H1 (cell line): ENCODE measurements at regions not wholly inside any gene's neighbourhood (a gene's known extent, or its start where the extent isn't known, plus 50 kb on each side); places are given as distances from the start of the nearest gene placed in this dataset.

Source experiments
- CTCF ChIA-PET: fragments of 300-600 bp; sonication (Branson Sonifier 250); formaldehyde crosslinking; loops from one replicate; lab custom pipeline; 2021; ENCODE audit not compliant: partially characterized antibody; lab: Charles Lee
- POLR2A ChIA-PET: fragments of 300-600 bp; sonication (Branson Sonifier 250); formaldehyde crosslinking; loops from one replicate; lab custom pipeline; 2021; ENCODE audit warnings: inconsistent platforms; ENCODE audit not compliant: partially characterized antibody; lab: Charles Lee
- DNase-seq, 2 experiments: peaks; one replicate each; pipeline versions ENCODE4 v3.0.0 to v3.0.0-alpha.2; 2010 to 2022; ENCODE audit warnings: low spot score in 2 of 2, low read depth in 1 of 2, mixed read lengths in 1 of 2
- FAIRE-seq: peaks from 2 replicates; lab custom pipeline; 2011; peaks lifted over from hg19 to GRCh38; lab: Jason Lieb, UNC
- H2AFZ ChIP-seq: 2 replicates; pipeline ENCODE4 v1.8.1; 2012; ENCODE audit warnings: low read length, inconsistent platforms
- H2AK5ac ChIP-seq: 2 replicates; pipeline ENCODE4 v1.6.1; 2013; ENCODE audit warnings: low read depth, low read length
- H2BK120ac ChIP-seq: replicated peaks from 2 replicates; pipeline ENCODE3; 2013; ENCODE audit warnings: low read depth, low read length, inconsistent platforms
- H2BK12ac ChIP-seq: 2 replicates; pipeline ENCODE4 v1.6.1; 2013; ENCODE audit warnings: low read depth, low read length
- H2BK15ac ChIP-seq: 2 replicates; pipeline ENCODE4 v1.6.1; 2013; ENCODE audit warnings: low read length
- H2BK20ac ChIP-seq: 2 replicates; pipeline ENCODE4 v1.6.1; 2013; ENCODE audit warnings: low read length
- H2BK5ac ChIP-seq: 2 replicates; pipeline ENCODE4 v1.6.1; 2013; ENCODE audit warnings: low read depth, low read length
- H3K14ac ChIP-seq: 2 replicates; pipeline ENCODE4 v1.6.1; 2013; ENCODE audit warnings: inconsistent platforms; ENCODE audit not compliant: insufficient read length
- H3K18ac ChIP-seq: 2 replicates; pipeline ENCODE4 v1.6.1; 2013; ENCODE audit warnings: low read length; ENCODE audit errors: extremely low read depth
- H3K23ac ChIP-seq: 2 replicates; pipeline ENCODE4 v1.6.1; 2013; ENCODE audit warnings: inconsistent platforms; ENCODE audit not compliant: insufficient read length
- H3K23me2 ChIP-seq: 2 replicates; pipeline ENCODE4 v1.6.1; 2013; ENCODE audit warnings: low read depth, low read length
- H3K27ac ChIP-seq: 2 replicates; pipeline ENCODE4 v1.6.1; 2011; ENCODE audit warnings: low read depth, low read length, inconsistent platforms
- H3K27me3 ChIP-seq, 4 experiments: replicated peaks in 1 of 4; 1 replicate in 1 of 4; 2 replicates in 3 of 4; pipeline versions ENCODE4 v1.6.1 to v1.8.1; 2011 to 2013; ENCODE audit warnings: low read length in 3 of 4, mild to moderate bottlenecking in 3 of 4, inconsistent platforms in 2 of 4, mixed read lengths in 2 of 4, moderate library complexity in 1 of 4; ENCODE audit not compliant: control insufficient read depth in 3 of 4, insufficient read depth in 3 of 4; ENCODE audit errors: extremely low read depth in 1 of 4
- H3K36me3 ChIP-seq, 4 experiments: 2 replicates each; pipeline versions ENCODE4 v1.6.1 to v1.8.1; 2011 to 2013; ENCODE audit warnings: mild to moderate bottlenecking in 4 of 4, low read length in 3 of 4, moderate library complexity in 2 of 4, control low read depth in 1 of 4, inconsistent platforms in 1 of 4; ENCODE audit not compliant: insufficient read depth in 4 of 4, control insufficient read depth in 2 of 4
- H3K4ac ChIP-seq: replicated peaks from 2 replicates; pipeline ENCODE3; 2013; ENCODE audit warnings: low read length, low read depth, mixed read lengths, inconsistent platforms; ENCODE audit not compliant: insufficient read length
- H3K4me1 ChIP-seq, 4 experiments: replicated peaks in 1 of 4; 1 replicate in 1 of 4; 2 replicates in 3 of 4; pipeline versions ENCODE4 v1.6.1 to v1.8.1; 2011 to 2013; ENCODE audit warnings: low read length in 3 of 4, inconsistent platforms in 2 of 4, mixed read lengths in 1 of 4; ENCODE audit not compliant: insufficient read depth in 4 of 4, control insufficient read depth in 3 of 4
- H3K4me2 ChIP-seq, 2 experiments: 2 replicates each; pipeline versions ENCODE4 v1.6.1 to v1.8.1; 2011 to 2013; ENCODE audit warnings: low read depth in 2 of 2, low read length in 2 of 2, control low read depth in 1 of 2, inconsistent platforms in 1 of 2, mild to moderate bottlenecking in 1 of 2; ENCODE audit not compliant: insufficient read depth in 1 of 2
- H3K4me3 ChIP-seq, 4 experiments: fragments of 200-600, 300-600 bp in 1 of 4; sonication (generic), shearing (Covaris generic), sonication (Bioruptor Twin) in 1 of 4; 2 replicates each; pipeline versions ENCODE4 v1.5.1 to v1.8.1; 2011 to 2016; ENCODE audit warnings: low read length in 4 of 4, low read depth in 3 of 4, control low read depth in 2 of 4, inconsistent platforms in 2 of 4, mild to moderate bottlenecking in 2 of 4, mixed read lengths in 1 of 4, moderate library complexity in 1 of 4; ENCODE audit not compliant: insufficient read depth in 2 of 4; ENCODE audit errors: extremely low read depth in 1 of 4
- H3K56ac ChIP-seq: replicated peaks from 2 replicates; pipeline ENCODE3; 2013; ENCODE audit warnings: low read depth, mild to moderate bottlenecking, mixed read lengths, low read length, inconsistent platforms; ENCODE audit not compliant: insufficient read length
- H3K79me1 ChIP-seq: 2 replicates; pipeline ENCODE4 v1.6.1; 2013; ENCODE audit warnings: low read depth, low read length, control low read depth
- H3K79me2 ChIP-seq, 2 experiments: 2 replicates each; pipeline versions ENCODE4 v1.6.1 to v1.8.1; 2012 to 2013; ENCODE audit warnings: low read length in 2 of 2, mild to moderate bottlenecking in 2 of 2, inconsistent platforms in 1 of 2; ENCODE audit not compliant: insufficient read depth in 2 of 2, control insufficient read depth in 1 of 2
- H3K9ac ChIP-seq, 4 experiments: replicated peaks in 1 of 4; 1 replicate in 1 of 4; 2 replicates in 3 of 4; pipeline versions ENCODE4 v1.6.1 to v1.8.1; 2011 to 2013; ENCODE audit warnings: low read depth in 3 of 4, low read length in 3 of 4, control low read depth in 2 of 4, mild to moderate bottlenecking in 2 of 4, moderate library complexity in 2 of 4, inconsistent platforms in 1 of 4; ENCODE audit errors: extremely low read depth in 1 of 4
- H3K9me3 ChIP-seq, 2 experiments: 2 replicates each; pipeline versions ENCODE4 v1.6.1 to v1.8.1; 2012 to 2013; ENCODE audit warnings: mild to moderate bottlenecking in 2 of 2, moderate library complexity in 2 of 2, control low read depth in 1 of 2, inconsistent platforms in 1 of 2, low read depth in 1 of 2, low read length in 1 of 2, mixed read lengths in 1 of 2; ENCODE audit not compliant: insufficient read depth in 2 of 2
- H4K20me1 ChIP-seq, 2 experiments: replicated peaks in 1 of 2; 2 replicates each; pipeline versions ENCODE3 to v1.8.1; 2011 to 2013; ENCODE audit warnings: inconsistent platforms in 2 of 2, low read length in 2 of 2, mild to moderate bottlenecking in 1 of 2; ENCODE audit not compliant: insufficient read depth in 2 of 2, control insufficient read depth in 1 of 2
- H4K5ac ChIP-seq: 2 replicates; pipeline ENCODE4 v1.6.1; 2013; ENCODE audit warnings: low read length, low read depth, mixed read lengths, inconsistent platforms; ENCODE audit not compliant: insufficient read length
- H4K8ac ChIP-seq: 2 replicates; pipeline ENCODE4 v1.8.0; 2013; ENCODE audit warnings: mild to moderate bottlenecking, moderate library complexity, low read length, inconsistent platforms; ENCODE audit not compliant: insufficient read depth; ENCODE audit errors: extremely low read depth
- H4K91ac ChIP-seq: replicated peaks from 2 replicates; pipeline ENCODE3; 2013; ENCODE audit warnings: low read length, mixed read lengths, inconsistent platforms; ENCODE audit not compliant: insufficient read length
- CREB1 ChIP-seq: IDR thresholded peaks from 2 replicates; pipeline ENCODE4 v1.6.1; 2012; ENCODE audit warnings: inconsistent platforms
- GTF2F1 ChIP-seq: IDR thresholded peaks from 2 replicates; pipeline ENCODE4 v1.6.1; 2012; ENCODE audit warnings: low read depth, low read length, improper control_type of control experiment, borderline replicate concordance
- HDAC6 ChIP-seq: IDR thresholded peaks from one replicate; pipeline ENCODE4 v1.7.1; 2012; ENCODE audit warnings: low read depth, mild to moderate bottlenecking, inconsistent platforms, low read length, moderate library complexity
- POU5F1 ChIP-seq: IDR thresholded peaks from 2 replicates; pipeline ENCODE4 v1.6.1; 2011; ENCODE audit warnings: low read depth, mild to moderate bottlenecking, low read length, moderate library complexity
- RFX5 ChIP-seq: IDR thresholded peaks from 2 replicates; pipeline ENCODE4 v1.6.1; 2011; ENCODE audit warnings: low read depth, low read length, improper control_type of control experiment, borderline replicate concordance
- RXRA ChIP-seq: IDR thresholded peaks from 2 replicates; pipeline ENCODE4 v1.6.1; 2011; ENCODE audit warnings: low read depth, mild to moderate bottlenecking, low read length, moderate library complexity; ENCODE audit not compliant: insufficient read depth
- TBP ChIP-seq: IDR thresholded peaks from 2 replicates; pipeline ENCODE4 v1.6.1; 2011; ENCODE audit warnings: low read depth, low read length, improper control_type of control experiment
- TCF12 ChIP-seq: IDR thresholded peaks from 2 replicates; pipeline ENCODE4 v1.6.1; 2011; ENCODE audit warnings: low read depth, mild to moderate bottlenecking, low read length
- WGBS, 2 experiments: shearing (Covaris generic) in 1 of 2; methylation state at CpG; one replicate each; pipeline versions ENCODE4 v1.1.6 to v1.1.7; 2013 to 2015; ENCODE audit warnings: low lambda C conversion rate in 2 of 2, mixed read lengths in 2 of 2, inconsistent platforms in 1 of 2, low coverage in 1 of 2, missing lambda C conversion rate in 1 of 2; ENCODE audit not compliant: insufficient replicate concordance in 2 of 2, insufficient coverage in 1 of 2, insufficient read length in 1 of 2; ENCODE audit errors: extremely low coverage in 1 of 2, missing lambda C conversion rate in 1 of 2; 5-methylcytosine and 5-hydroxymethylcytosine counted together

- WGBS, 2 experiments, result 82% methylated on average over 4 of the region's 4 CpGs; no CpG with 5 or more reads in 1 of the 2 experiments
- no peak overlapping the region for H3K4ac ChIP-seq
- no peak overlapping the region for H3K9ac ChIP-seq
- no peak overlapping the region for H2BK20ac ChIP-seq
- no peaks in the 10 kb centered on the region for H3K27me3 ChIP-seq
- no peak overlapping the region for H4K91ac ChIP-seq
- H4K8ac ChIP-seq, result no peak overlapping the region
- H2BK12ac ChIP-seq, result no peak overlapping the region
- no peak overlapping the region for H3K4me2 ChIP-seq
- no peaks in the 10 kb centered on the region for H4K20me1 ChIP-seq
- no peak overlapping the region for H2AFZ ChIP-seq
- TF ChIP-seq HDAC6, result no peak
- TF ChIP-seq RXRA, result no peak
- TF ChIP-seq CREB1, result no peak
- no peak for TF ChIP-seq TBP
- TF ChIP-seq GTF2F1, result no peak
- no peak for TF ChIP-seq POU5F1
- TF ChIP-seq RFX5, result no peak
- no peak for TF ChIP-seq TCF12
- no peaks in the 10 kb centered on the region for H3K9me3 ChIP-seq
- H3K27ac ChIP-seq, result no peak overlapping the region
- no peak overlapping the region for H3K23ac ChIP-seq
- H3K79me1 ChIP-seq, result no peaks in the 10 kb centered on the region
- DNase-seq (no peak), FAIRE-seq (no peak)
- H3K18ac ChIP-seq, result no peak overlapping the region
- H2BK15ac ChIP-seq, result no peak overlapping the region
- no peaks in the 10 kb centered on the region for H3K79me2 ChIP-seq
- no peaks in the 10 kb centered on the region for H3K4me1 ChIP-seq
- no peaks in the 10 kb centered on the region for H3K36me3 ChIP-seq
- no peak overlapping the region for H3K14ac ChIP-seq
- no peak overlapping the region for H2AK5ac ChIP-seq
- ChIA-PET CTCF (no interaction called here), POLR2A (interaction anchor here (0.7 kb wide), 1 partner anchor 305 kb away, joined by 3 read pairs; no protein-coding TSS in a partner anchor)
- no peaks in the 10 kb centered on the region for H3K23me2 ChIP-seq
- no peak overlapping the region for H2BK5ac ChIP-seq
- no peak overlapping the region for H3K4me3 ChIP-seq
- H2BK120ac ChIP-seq, result no peak overlapping the region
- no peak overlapping the region for H3K56ac ChIP-seq
- no peak overlapping the region for H4K5ac ChIP-seq
Measured at GRCh38 chr6:10297832-10298231, 117.0 kb downstream of the TFAP2A start.
